ENCODE measurements at regions not wholly inside any gene's neighbourhood (a gene's known extent, or its start where the extent isn't known, plus 50 kb on each side); places are given as distances from the start of the nearest gene placed in this dataset.

DNA sequence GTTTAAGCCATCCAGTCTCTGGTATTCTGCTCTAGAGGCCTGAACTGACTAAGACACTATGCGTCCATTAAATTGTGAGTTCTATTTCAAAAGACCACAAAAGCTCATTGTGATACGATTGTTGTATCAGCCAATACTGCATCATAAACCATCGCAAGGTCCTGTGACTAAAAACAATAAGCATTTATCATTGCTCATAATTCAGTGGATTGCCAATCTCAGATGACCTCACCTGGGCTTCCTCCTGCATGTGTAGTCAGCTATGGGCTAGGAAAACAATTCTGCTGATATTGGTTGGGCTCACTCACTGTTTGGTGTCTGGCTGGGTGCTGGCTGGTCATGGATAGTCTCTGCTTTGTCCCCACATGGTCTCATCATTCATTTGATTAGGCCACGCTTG, 592.7 kb upstream of the BTBD3 start:
- ChIA-PET CTCF (no interaction called here), POLR2A (no interaction called here), RAD21 (ENCODE audit: low non-redundant PET in 1 of 2, low total read pairs in 2 of 2, uncharacterized antibody in 2 of 2, unreplicated experiment in 2 of 2) (no interaction called here)
- Histone ChIP-seq H3K9ac (ENCODE audit: low read length) (no peak overlapping the region), H4K20me1 (ENCODE audit: insufficient read depth) (no peaks in the 10 kb centered on the region), H3K9me2 (ENCODE audit: insufficient read depth) (no peaks in the 10 kb centered on the region), H3K27ac (ENCODE audit: low read depth, low read length) (no peak overlapping the region), H2AFZ (ENCODE audit: low read depth, low read length, poor library complexity, severe bottlenecking) (no peak overlapping the region), H3K4me1 (ENCODE audit: control insufficient read depth in 1 of 2, insufficient read depth in 2 of 2, low read length in 2 of 2) (no peaks in the 10 kb centered on the region), H3K79me2 (ENCODE audit: insufficient read depth, low read length) (no peaks in the 10 kb centered on the region), H3K27me3 (ENCODE audit: insufficient read depth, low read length) (no peaks in the 10 kb centered on the region), H3K9me3 (ENCODE audit: control insufficient read depth in 1 of 2, insufficient read depth in 1 of 2, low read depth in 1 of 2, low read length in 2 of 2) (peaks cover 4% of the 10 kb centered on the region in 2 experiments; a peak in 1 of 4 replicates), H3K36me3 (ENCODE audit: control insufficient read depth in 1 of 2, insufficient read depth in 2 of 2, low read length in 2 of 2) (no peaks in the 10 kb centered on the region), H3K4me3 (replicated peaks in 1 of 2; ENCODE audit: low read depth in 1 of 2, low read length in 2 of 2) (no peak overlapping the region), H3K4me2 (ENCODE audit: low read length) (no peak overlapping the region)
- ATAC-seq (no peak), DNase-seq (ENCODE audit: low read depth, low spot score) (no peak)
- no peak for TF ChIP-seq RAD21 (IDR thresholded peaks at IDR 0.05; ENCODE audit: low read depth)
- TF ChIP-seq ELF1 (IDR thresholded peaks at IDR 0.05; ENCODE audit: borderline replicate concordance, low read depth): no peak
- TF ChIP-seq, protein P1, sequence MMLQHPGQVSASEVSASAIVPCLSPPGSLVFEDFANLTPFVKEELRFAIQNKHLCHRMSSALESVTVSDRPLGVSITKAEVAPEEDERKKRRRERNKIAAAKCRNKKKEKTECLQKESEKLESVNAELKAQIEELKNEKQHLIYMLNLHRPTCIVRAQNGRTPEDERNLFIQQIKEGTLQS (IDR thresholded peaks at IDR 0.05): no peak
- no peak for TF ChIP-seq EGR1 (IDR thresholded peaks at IDR 0.05; ENCODE audit: low read depth)
- TF ChIP-seq CBX3 (IDR thresholded peaks at IDR 0.05; ENCODE audit: low read depth): no peak
- no peak for TF ChIP-seq EZH2 (IDR thresholded peaks at IDR 0.05)
- no peak for TF ChIP-seq SRF (IDR thresholded peaks at IDR 0.05; ENCODE audit: low read depth)
- intact Hi-C loops (cut with micrococcal nuclease): no loop called here
- no TSS peak for BruUV-seq (replicated peaks)

DNA sequence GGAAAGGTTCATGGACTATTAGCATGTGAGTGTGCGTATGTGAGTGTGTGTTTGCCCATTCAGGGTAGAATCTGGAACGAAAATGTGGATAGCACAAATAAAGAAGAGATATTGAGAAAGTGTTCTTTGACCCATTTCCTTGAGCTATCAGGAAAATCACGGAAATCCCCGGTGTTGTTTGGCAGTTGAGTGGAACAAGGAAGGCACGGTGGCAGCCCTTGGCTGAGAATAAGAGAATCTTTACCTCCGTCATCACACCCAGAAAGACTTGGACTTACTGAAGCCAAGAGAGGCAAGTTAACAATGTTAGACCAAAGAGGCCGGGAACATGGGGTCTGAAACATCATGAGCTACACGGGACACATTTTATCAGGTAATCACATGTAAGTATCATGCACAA, 588.9 kb upstream of the BTBD3 start:
- intact Hi-C loops (cut with micrococcal nuclease): no loop called here
- H3K9me3 ChIP-seq (ENCODE audit: control insufficient read depth in 1 of 2, insufficient read depth in 1 of 2, low read depth in 1 of 2, low read length in 2 of 2): no peaks in the 10 kb centered on the region
- no peak for ATAC-seq
- no peaks in the 10 kb centered on the region for H4K20me1 ChIP-seq (ENCODE audit: insufficient read depth)
- no peak overlapping the region for H3K4me3 ChIP-seq (replicated peaks in 1 of 2; ENCODE audit: low read depth in 1 of 2, low read length in 2 of 2)
- H3K27me3 ChIP-seq (ENCODE audit: insufficient read depth, low read length): no peaks in the 10 kb centered on the region
- CTCF ChIA-PET: no interaction called here
- H3K9me2 ChIP-seq (ENCODE audit: insufficient read depth): no peaks in the 10 kb centered on the region
- H3K79me2 ChIP-seq (ENCODE audit: insufficient read depth, low read length): no peaks in the 10 kb centered on the region
- BruUV-seq (replicated peaks): no TSS peak
- POLR2A ChIA-PET: no interaction called here
- no peak for DNase-seq (ENCODE audit: low read depth, low spot score)
- no peak overlapping the region for H3K4me2 ChIP-seq (ENCODE audit: low read length)
- no peak overlapping the region for H3K9ac ChIP-seq (ENCODE audit: low read length)
- no peak overlapping the region for H2AFZ ChIP-seq (ENCODE audit: low read depth, low read length, poor library complexity, severe bottlenecking)
- H3K27ac ChIP-seq (ENCODE audit: low read depth, low read length): no peak overlapping the region
- RAD21 ChIA-PET (ENCODE audit: low non-redundant PET in 1 of 2, low total read pairs in 2 of 2, uncharacterized antibody in 2 of 2, unreplicated experiment in 2 of 2): no interaction called here
- H3K36me3 ChIP-seq (ENCODE audit: control insufficient read depth in 1 of 2, insufficient read depth in 2 of 2, low read length in 2 of 2): no peaks in the 10 kb centered on the region
- H3K4me1 ChIP-seq (ENCODE audit: control insufficient read depth in 1 of 2, insufficient read depth in 2 of 2, low read length in 2 of 2): no peaks in the 10 kb centered on the region
- TF ChIP-seq ELF1 (IDR thresholded peaks at IDR 0.05; ENCODE audit: borderline replicate concordance, low read depth) (no peak), SRF (IDR thresholded peaks at IDR 0.05; ENCODE audit: low read depth) (no peak), CEBPB (IDR thresholded peaks at IDR 0.05; ENCODE audit: low read depth) (no peak), SIN3A (IDR thresholded peaks at IDR 0.05; ENCODE audit: low read depth) (no peak), EZH2 (IDR thresholded peaks at IDR 0.05) (no peak), SP1 (IDR thresholded peaks at IDR 0.05; ENCODE audit: low read depth) (no peak), EGR1 (IDR thresholded peaks at IDR 0.05; ENCODE audit: low read depth) (no peak), ZFX (IDR thresholded peaks at IDR 0.05) (no peak), TCF7L2 (IDR thresholded peaks at IDR 0.05; ENCODE audit: borderline replicate concordance, extremely low read depth, insufficient read depth, insufficient read length) (no peak), YY1 (IDR thresholded peaks at IDR 0.05; ENCODE audit: extremely low read depth, insufficient replicate concordance, low read depth, low read length) (no peak), ZNF274 (IDR thresholded peaks at IDR 0.05; ENCODE audit: low read depth, low read length) (no peak)
- TF ChIP-seq, protein P2, sequence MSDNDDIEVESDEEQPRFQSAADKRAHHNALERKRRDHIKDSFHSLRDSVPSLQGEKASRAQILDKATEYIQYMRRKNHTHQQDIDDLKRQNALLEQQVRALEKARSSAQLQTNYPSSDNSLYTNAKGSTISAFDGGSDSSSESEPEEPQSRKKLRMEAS (IDR thresholded peaks at IDR 0.05): no peak
- TF ChIP-seq, protein P3, sequence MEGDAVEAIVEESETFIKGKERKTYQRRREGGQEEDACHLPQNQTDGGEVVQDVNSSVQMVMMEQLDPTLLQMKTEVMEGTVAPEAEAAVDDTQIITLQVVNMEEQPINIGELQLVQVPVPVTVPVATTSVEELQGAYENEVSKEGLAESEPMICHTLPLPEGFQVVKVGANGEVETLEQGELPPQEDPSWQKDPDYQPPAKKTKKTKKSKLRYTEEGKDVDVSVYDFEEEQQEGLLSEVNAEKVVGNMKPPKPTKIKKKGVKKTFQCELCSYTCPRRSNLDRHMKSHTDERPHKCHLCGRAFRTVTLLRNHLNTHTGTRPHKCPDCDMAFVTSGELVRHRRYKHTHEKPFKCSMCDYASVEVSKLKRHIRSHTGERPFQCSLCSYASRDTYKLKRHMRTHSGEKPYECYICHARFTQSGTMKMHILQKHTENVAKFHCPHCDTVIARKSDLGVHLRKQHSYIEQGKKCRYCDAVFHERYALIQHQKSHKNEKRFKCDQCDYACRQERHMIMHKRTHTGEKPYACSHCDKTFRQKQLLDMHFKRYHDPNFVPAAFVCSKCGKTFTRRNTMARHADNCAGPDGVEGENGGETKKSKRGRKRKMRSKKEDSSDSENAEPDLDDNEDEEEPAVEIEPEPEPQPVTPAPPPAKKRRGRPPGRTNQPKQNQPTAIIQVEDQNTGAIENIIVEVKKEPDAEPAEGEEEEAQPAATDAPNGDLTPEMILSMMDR (IDR thresholded peaks at IDR 0.05 in 2 of 3, conservative IDR thresholded peaks at IDR 0.05 in 1 of 3; ENCODE audit: borderline replicate concordance in 1 of 3, insufficient read depth in 1 of 3, low read depth in 2 of 3, low read length in 2 of 3): no peak
- TF ChIP-seq, protein P4, sequence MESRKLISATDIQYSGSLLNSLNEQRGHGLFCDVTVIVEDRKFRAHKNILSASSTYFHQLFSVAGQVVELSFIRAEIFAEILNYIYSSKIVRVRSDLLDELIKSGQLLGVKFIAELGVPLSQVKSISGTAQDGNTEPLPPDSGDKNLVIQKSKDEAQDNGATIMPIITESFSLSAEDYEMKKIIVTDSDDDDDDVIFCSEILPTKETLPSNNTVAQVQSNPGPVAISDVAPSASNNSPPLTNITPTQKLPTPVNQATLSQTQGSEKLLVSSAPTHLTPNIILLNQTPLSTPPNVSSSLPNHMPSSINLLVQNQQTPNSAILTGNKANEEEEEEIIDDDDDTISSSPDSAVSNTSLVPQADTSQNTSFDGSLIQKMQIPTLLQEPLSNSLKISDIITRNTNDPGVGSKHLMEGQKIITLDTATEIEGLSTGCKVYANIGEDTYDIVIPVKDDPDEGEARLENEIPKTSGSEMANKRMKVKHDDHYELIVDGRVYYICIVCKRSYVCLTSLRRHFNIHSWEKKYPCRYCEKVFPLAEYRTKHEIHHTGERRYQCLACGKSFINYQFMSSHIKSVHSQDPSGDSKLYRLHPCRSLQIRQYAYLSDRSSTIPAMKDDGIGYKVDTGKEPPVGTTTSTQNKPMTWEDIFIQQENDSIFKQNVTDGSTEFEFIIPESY (IDR thresholded peaks at IDR 0.05; ENCODE audit: extremely low read depth, insufficient replicate concordance, low read length): no peak
